Glutamatergic neuron (in vitro differentiated cells): ENCODE measurements at regions not wholly inside any gene's neighbourhood (a gene's known extent, or its start where the extent isn't known, plus 50 kb on each side); places are given as distances from the start of the nearest gene placed in this dataset.

Experiments
- DNase-seq: peaks from one replicate; pipeline ENCODE4 v3.0.0; 2022
- H3K27ac Mint-ChIP-seq: one replicate; pipeline ENCODE4 v1.8.0; 2020; ENCODE audit warnings: mild to moderate bottlenecking, mixed read lengths, inconsistent platforms; ENCODE audit not compliant: unreplicated experiment
- H3K27me3 Mint-ChIP-seq: one replicate; pipeline ENCODE4 v1.8.0; 2020; ENCODE audit warnings: mild to moderate bottlenecking, moderate library complexity, mixed read lengths, inconsistent platforms; ENCODE audit not compliant: unreplicated experiment
- H3K36me3 Mint-ChIP-seq: one replicate; pipeline ENCODE4 v1.8.0; 2020; ENCODE audit warnings: mild to moderate bottlenecking, mixed read lengths, inconsistent platforms; ENCODE audit not compliant: unreplicated experiment
- H3K4me1 Mint-ChIP-seq: one replicate; pipeline ENCODE4 v1.8.0; 2020; ENCODE audit warnings: mild to moderate bottlenecking, low read depth, mixed read lengths, inconsistent platforms; ENCODE audit not compliant: unreplicated experiment
- H3K4me3 Mint-ChIP-seq: one replicate; pipeline ENCODE4 v1.8.0; 2020; ENCODE audit warnings: mild to moderate bottlenecking, mixed read lengths, inconsistent platforms; ENCODE audit not compliant: unreplicated experiment
- H3K9me3 Mint-ChIP-seq: one replicate; pipeline ENCODE4 v1.8.0; 2020; ENCODE audit warnings: mild to moderate bottlenecking, moderate library complexity, mixed read lengths, inconsistent platforms; ENCODE audit not compliant: unreplicated experiment
- CTCF ChIP-seq: fragments of 200-600 bp; sonication (generic); IDR thresholded peaks from one replicate; pipeline ENCODE4 v1.5.0; 2021; ENCODE audit not compliant: partially characterized antibody, unreplicated experiment

GRCh38 chr16:26273607-26274006 is 581.8 kb downstream of the HS3ST4 start:
- H3K27ac Mint-ChIP-seq, result no peak overlapping the region
- no peak for DNase-seq
- no peaks in the 10 kb centered on the region for H3K36me3 Mint-ChIP-seq
- no peak for TF ChIP-seq CTCF
- H3K27me3 Mint-ChIP-seq, result no peaks in the 10 kb centered on the region
- H3K9me3 Mint-ChIP-seq, result peaks cover 2% of the 10 kb centered on the region
- H3K4me3 Mint-ChIP-seq, result no peak overlapping the region
- H3K4me1 Mint-ChIP-seq, result no peaks in the 10 kb centered on the region

DNA sequence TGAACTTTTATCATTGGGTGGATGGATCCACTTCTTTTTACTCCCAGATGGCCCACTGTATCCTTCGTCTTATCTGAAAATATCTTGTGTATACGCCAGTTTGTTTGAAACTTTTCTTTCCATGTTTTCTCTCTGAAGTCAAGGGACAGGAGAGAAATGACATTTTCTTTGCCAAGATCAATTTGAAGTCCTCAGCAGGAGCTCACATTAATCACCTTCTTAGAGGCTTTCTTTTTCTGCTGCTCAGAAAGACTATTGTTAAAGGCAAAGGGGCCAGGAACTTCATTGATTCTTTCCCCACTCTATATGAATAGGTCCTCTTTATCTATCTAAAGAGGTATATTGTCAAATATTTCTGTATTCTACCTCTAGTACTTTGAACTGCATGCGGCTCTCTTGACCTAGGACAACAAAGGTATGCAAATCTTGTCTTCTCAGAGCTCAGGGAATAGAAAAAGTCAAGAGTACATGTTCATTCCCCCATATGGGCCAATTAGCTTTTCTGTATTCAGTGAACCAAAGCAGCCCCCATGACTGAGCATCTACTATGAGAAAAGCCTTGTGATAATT is 583.3 kb downstream of the HS3ST4 start:
- TF ChIP-seq CTCF, result no peak
- no peak overlapping the region for H3K4me3 Mint-ChIP-seq
- H3K36me3 Mint-ChIP-seq, result no peaks in the 10 kb centered on the region
- H3K4me1 Mint-ChIP-seq, result no peaks in the 10 kb centered on the region
- H3K27me3 Mint-ChIP-seq, result no peaks in the 10 kb centered on the region
- H3K9me3 Mint-ChIP-seq, result peaks cover 5% of the 10 kb centered on the region
- H3K27ac Mint-ChIP-seq, result no peak overlapping the region
- DNase-seq, result no peak

GRCh38 chr16:26276289-26276688 is 584.5 kb downstream of the HS3ST4 start:
- DNase-seq, result no peak
- no peak for TF ChIP-seq CTCF
- Mint-ChIP-seq H3K4me3 (no peak overlapping the region), H3K27me3 (no peaks in the 10 kb centered on the region), H3K9me3 (peaks cover 4% of the 10 kb centered on the region), H3K27ac (no peak overlapping the region), H3K36me3 (no peaks in the 10 kb centered on the region), H3K4me1 (no peaks in the 10 kb centered on the region)

- Mint-ChIP-seq H3K36me3 (no peaks in the 10 kb centered on the region), H3K4me1 (no peaks in the 10 kb centered on the region), H3K27ac (no peak overlapping the region), H3K9me3 (peaks cover 6% of the 10 kb centered on the region), H3K27me3 (peaks cover 3% of the 10 kb centered on the region), H3K4me3 (no peak overlapping the region)
- no peak for DNase-seq
- TF ChIP-seq CTCF, result no peak
Measured at GRCh38 chr16:26281381-26282110, 589.8 kb downstream of the HS3ST4 start.

GRCh38 chr16:26295625-26296304 is 604.0 kb downstream of the HS3ST4 start:
- no peak for TF ChIP-seq CTCF
- no peaks in the 10 kb centered on the region for H3K4me1 Mint-ChIP-seq
- H3K4me3 Mint-ChIP-seq, result no peak overlapping the region
- H3K36me3 Mint-ChIP-seq, result no peaks in the 10 kb centered on the region
- H3K27ac Mint-ChIP-seq, result no peak overlapping the region
- no peaks in the 10 kb centered on the region for H3K27me3 Mint-ChIP-seq
- DNase-seq, result no peak
- H3K9me3 Mint-ChIP-seq, result no peaks in the 10 kb centered on the region
